Panc1 (cell line): ENCODE measurements at regions not wholly inside any gene's neighbourhood (a gene's known extent, or its start where the extent isn't known, plus 50 kb on each side); places are given as distances from the start of the nearest gene placed in this dataset.

Experiments used
- POLR2AphosphoS5 ChIP-seq: IDR thresholded peaks from 2 replicates; pipeline ENCODE4 v1.6.1; 2012; ENCODE audit warnings: mild to moderate bottlenecking, low read depth, low read length, moderate library complexity
- SIN3A ChIP-seq: IDR thresholded peaks from 2 replicates; pipeline ENCODE4 v1.6.1; 2012; ENCODE audit warnings: low read depth, mild to moderate bottlenecking, low read length, moderate library complexity, borderline replicate concordance; ENCODE audit not compliant: insufficient read depth
- TCF7L2 ChIP-seq: IDR thresholded peaks from 2 replicates; pipeline ENCODE4 v1.6.1; 2011; ENCODE audit warnings: mild to moderate bottlenecking, low read depth, low read length, inconsistent platforms
- TF ChIP-seq, protein P1 (sequence below): fragments of 450-650 bp; IDR thresholded peaks from 2 replicates; pipeline ENCODE4 v1.5.1; 2017; ENCODE audit warnings: mild to moderate bottlenecking
- TF ChIP-seq, protein P2 (sequence below), 2 experiments: IDR thresholded peaks; 2 replicates each; pipeline ENCODE4 v1.6.1; 2011 to 2012; ENCODE audit warnings: low read depth in 2 of 2, control low read depth in 1 of 2, low read length in 1 of 2, mild to moderate bottlenecking in 1 of 2, moderate library complexity in 1 of 2; ENCODE audit not compliant: insufficient read depth in 1 of 2

DNA sequence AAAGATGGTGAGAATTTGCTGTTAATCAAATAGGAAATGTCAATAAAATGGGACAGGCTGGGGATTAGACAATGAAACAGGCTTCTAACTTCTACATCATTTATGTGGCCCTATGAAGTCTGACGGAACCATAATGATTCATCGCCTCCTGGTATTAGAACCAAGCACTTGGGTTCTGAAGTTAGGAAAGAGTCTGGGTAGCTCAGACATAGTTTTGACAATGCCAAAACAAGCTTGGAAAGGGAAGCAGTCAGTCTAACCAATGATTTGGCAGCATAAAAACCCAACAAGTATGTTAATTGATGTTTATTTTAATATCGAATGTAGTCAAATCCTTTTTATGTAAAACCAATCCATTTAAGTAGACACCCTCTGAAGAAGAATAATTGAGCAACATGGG is 160.8 kb upstream of the RSPO3 start:
- TF ChIP-seq, protein P1, sequence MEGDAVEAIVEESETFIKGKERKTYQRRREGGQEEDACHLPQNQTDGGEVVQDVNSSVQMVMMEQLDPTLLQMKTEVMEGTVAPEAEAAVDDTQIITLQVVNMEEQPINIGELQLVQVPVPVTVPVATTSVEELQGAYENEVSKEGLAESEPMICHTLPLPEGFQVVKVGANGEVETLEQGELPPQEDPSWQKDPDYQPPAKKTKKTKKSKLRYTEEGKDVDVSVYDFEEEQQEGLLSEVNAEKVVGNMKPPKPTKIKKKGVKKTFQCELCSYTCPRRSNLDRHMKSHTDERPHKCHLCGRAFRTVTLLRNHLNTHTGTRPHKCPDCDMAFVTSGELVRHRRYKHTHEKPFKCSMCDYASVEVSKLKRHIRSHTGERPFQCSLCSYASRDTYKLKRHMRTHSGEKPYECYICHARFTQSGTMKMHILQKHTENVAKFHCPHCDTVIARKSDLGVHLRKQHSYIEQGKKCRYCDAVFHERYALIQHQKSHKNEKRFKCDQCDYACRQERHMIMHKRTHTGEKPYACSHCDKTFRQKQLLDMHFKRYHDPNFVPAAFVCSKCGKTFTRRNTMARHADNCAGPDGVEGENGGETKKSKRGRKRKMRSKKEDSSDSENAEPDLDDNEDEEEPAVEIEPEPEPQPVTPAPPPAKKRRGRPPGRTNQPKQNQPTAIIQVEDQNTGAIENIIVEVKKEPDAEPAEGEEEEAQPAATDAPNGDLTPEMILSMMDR, result no peak
- no peak for TF ChIP-seq TCF7L2
- TF ChIP-seq, protein P2, sequence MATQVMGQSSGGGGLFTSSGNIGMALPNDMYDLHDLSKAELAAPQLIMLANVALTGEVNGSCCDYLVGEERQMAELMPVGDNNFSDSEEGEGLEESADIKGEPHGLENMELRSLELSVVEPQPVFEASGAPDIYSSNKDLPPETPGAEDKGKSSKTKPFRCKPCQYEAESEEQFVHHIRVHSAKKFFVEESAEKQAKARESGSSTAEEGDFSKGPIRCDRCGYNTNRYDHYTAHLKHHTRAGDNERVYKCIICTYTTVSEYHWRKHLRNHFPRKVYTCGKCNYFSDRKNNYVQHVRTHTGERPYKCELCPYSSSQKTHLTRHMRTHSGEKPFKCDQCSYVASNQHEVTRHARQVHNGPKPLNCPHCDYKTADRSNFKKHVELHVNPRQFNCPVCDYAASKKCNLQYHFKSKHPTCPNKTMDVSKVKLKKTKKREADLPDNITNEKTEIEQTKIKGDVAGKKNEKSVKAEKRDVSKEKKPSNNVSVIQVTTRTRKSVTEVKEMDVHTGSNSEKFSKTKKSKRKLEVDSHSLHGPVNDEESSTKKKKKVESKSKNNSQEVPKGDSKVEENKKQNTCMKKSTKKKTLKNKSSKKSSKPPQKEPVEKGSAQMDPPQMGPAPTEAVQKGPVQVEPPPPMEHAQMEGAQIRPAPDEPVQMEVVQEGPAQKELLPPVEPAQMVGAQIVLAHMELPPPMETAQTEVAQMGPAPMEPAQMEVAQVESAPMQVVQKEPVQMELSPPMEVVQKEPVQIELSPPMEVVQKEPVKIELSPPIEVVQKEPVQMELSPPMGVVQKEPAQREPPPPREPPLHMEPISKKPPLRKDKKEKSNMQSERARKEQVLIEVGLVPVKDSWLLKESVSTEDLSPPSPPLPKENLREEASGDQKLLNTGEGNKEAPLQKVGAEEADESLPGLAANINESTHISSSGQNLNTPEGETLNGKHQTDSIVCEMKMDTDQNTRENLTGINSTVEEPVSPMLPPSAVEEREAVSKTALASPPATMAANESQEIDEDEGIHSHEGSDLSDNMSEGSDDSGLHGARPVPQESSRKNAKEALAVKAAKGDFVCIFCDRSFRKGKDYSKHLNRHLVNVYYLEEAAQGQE (IDR thresholded peaks at IDR 0.05; ENCODE audit: insufficient read depth in 1 of 2, low read depth in 2 of 2, low read length in 1 of 2), result no peak
- TF ChIP-seq POLR2AphosphoS5, result no peak
- TF ChIP-seq SIN3A, result no peak
